HG02943 (cell line): ENCODE measurements at regions not wholly inside any gene's neighbourhood (a gene's known extent, or its start where the extent isn't known, plus 50 kb on each side); places are given as distances from the start of the nearest gene placed in this dataset.

Source experiments
- ATAC-seq: cut with Tn5 transposase; IDR thresholded peaks from one replicate; pipeline ENCODE4 v1.9.1; 2021; ENCODE audit warnings: mild to moderate bottlenecking, low read depth, moderate library complexity; ENCODE audit not compliant: unreplicated experiment

DNA sequence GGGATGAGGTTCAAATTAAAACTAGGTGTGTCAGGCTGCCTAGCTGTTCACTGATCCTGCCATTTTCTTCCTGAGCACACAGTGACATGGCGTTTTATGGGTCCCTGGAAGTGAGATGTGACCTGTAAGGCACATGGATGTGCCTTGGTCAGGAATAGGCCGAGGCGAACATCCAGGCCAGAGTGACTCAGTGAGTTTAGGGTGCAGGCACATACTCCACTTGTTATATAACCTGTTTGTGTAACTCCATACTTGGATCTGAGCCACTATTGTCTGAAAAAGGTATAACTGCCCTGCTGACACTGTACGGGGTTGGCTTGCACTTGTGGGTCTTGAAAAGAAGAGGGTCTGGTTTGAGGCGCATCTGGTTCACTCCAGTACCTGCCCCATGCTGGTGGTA, 150.1 kb upstream of the ADAMTS16 start:
- no peak for ATAC-seq

- no peak for ATAC-seq
Observed at GRCh38 chr5:4990462-4990861, 149.7 kb upstream of the ADAMTS16 start.

DNA sequence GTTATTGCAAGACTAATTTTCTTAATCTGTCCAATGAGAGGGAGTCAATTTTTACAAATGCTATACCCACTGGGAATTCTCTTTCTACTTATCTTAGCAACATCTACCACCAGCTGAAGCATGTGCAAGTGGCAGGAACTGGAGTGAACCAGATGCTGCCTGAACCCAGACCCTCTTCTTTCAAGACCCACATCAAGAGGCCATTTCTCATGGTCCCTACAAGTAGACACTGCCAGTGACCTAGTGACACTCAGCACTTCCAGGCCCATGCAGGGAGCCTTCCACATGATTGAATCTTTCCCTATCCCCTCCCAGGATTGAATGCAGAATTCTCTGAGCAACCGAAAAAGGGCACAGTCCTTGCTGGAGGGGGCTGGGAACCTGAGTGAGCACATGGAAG, 148.2 kb upstream of the ADAMTS16 start:
- no peak for ATAC-seq

DNA sequence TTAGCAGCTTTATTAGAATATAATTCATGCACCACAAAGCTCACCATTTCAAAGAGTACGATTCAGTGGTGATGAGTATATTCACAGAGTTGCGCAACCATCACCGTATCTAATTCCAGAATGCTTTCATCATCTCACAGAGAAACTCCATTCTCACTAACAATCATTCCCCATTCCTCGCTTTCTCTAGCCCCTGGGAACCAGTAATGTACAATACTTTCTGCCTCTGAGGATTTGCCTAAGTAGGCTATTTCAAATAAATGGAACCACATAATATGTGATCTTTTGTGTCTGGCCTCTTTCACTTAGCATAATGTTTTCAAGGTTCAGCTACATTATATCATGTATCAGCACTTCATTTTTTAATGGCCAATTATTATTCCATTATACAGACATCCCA, 145.1 kb upstream of the ADAMTS16 start:
- ATAC-seq: no peak

GRCh38 chr5:5005353-5005752, 134.8 kb upstream of the ADAMTS16 start:
- ATAC-seq: no peak

DNA sequence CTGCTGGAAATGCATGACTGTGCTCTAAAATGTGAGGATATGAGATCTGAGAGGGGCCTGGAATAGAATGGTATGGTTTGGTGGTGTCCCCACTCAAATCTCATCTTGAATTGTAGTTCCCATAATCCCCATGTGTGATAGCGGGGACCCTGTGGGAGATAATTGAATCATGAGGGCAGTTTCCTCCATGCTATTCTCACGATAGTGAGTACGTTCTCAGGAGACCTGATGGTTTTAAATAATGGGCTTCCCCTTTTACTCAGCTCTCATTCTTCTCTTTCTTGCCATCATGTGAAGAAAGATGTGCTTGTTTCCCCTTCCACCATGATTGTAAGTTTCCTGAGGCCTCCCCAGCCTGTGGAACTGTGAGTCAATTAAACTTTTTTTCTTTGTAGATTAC, 133.6 kb upstream of the ADAMTS16 start:
- ATAC-seq: no peak

DNA sequence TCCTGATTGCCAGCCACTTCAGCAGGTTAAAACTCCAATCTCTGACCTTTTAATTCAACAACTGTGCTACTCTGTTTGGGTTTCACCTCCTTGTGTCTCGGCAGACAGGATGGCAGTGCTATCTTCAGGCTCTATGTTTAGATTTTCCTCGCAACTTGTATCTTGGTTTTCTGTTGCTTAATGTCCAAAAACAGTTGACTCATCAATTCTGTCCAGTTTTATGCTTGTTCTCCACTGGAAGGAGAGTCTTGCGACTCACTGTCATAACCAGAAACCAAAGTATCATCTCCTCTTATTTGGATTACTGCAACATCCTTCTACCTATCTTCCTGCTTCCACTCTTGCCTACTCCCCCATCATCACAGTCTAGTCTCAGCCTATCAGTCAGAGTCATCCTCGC, 130.9 kb upstream of the ADAMTS16 start:
- no peak for ATAC-seq

- ATAC-seq: no peak
Observed at GRCh38 chr5:5011151-5011550, 129.0 kb upstream of the ADAMTS16 start.

DNA sequence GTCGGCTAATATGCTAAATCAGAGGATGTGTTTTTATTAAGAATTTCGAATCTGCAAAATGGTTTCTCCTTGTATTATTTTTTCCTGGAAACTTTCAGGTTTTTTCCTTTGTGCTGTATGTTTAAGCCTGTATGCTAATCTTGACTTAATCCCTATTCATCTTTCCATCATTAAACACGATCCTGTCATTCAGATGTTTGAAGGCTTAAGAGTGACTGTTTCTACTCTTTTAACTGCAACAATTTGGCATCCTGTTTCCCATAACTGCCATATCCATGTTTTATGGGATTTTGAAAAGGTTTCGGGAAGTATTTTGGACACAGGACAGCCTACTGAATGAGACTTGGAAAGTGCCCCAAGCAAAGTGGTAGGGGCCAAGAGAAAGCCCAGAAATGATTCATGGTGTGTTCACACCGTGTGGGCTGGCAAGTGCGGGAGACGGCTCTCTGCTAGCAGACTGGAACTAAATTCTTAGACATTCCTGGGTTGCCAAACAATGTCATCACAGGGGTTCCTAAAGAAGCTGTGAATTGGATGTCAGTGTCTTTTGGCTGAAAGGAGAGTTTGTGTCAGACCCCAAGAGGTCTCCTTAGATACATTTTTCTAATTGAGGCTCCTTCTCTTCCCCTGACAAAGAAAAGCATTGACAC, 125.4 kb upstream of the ADAMTS16 start:
- no peak for ATAC-seq

DNA sequence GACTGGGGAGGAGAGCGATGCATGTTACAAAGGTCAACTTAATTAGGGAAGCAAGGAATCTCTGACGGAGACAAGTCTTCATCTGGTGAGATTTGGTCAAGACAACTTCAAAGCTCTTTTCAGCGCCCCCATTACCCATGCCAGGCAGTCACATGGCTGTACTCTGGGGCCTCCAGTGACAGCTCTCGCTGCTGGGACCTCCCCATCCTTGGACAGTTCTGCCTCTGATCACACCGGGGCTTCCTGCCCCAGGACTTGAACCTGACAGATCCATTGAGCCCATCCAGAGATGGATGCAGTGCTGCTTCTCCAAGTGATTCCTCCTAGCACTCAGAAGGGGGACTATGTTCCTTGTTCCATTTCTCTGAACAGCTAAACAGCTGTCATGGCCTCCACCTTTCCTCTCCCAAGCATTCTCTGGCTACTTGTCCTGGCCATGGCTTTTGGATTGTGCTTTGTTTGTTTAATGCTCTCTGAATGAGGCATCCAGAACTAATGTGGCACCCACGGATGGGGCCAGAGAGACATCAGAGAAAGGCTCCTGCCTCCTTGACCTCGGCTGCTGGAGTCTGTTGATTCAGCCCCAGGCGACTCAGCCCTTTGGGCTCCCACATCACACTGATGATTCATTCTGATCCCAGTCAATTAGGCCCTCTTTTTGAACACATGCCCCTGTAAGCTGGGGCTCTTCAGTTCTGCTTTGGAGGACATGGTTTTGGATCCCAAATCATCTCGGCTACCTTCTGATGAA, 122.1 kb upstream of the ADAMTS16 start:
- ATAC-seq: no peak

GRCh38 chr5:5018578-5018970, 121.6 kb upstream of the ADAMTS16 start:
- no peak for ATAC-seq

DNA sequence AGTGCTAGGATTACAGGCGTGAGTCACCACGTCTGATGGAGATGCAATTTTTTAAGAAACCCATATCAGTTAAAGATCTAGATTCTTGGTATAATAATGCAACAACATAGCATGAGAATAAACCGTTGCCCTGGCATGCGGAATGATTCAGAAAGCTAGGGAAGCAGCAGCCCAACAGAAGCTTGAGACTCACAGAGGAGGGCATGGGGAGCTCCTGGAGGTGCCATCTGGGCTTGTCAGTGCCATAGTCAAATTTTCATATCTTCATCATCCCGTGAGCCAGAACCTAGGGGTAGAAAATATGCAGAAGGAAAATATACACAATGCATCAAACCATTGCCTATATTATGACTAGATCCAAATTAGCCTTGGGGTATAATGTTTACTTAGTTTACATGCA, 118.7 kb upstream of the ADAMTS16 start:
- ATAC-seq: no peak

GRCh38 chr5:5025098-5025773, 114.9 kb upstream of the ADAMTS16 start:
- no peak for ATAC-seq

GRCh38 chr5:5025774-5026408, 114.2 kb upstream of the ADAMTS16 start:
- ATAC-seq: no peak

GRCh38 chr5:5026409-5026785, 113.7 kb upstream of the ADAMTS16 start:
- no peak for ATAC-seq

GRCh38 chr5:5031665-5032064, 108.5 kb upstream of the ADAMTS16 start:
- ATAC-seq: no peak

DNA sequence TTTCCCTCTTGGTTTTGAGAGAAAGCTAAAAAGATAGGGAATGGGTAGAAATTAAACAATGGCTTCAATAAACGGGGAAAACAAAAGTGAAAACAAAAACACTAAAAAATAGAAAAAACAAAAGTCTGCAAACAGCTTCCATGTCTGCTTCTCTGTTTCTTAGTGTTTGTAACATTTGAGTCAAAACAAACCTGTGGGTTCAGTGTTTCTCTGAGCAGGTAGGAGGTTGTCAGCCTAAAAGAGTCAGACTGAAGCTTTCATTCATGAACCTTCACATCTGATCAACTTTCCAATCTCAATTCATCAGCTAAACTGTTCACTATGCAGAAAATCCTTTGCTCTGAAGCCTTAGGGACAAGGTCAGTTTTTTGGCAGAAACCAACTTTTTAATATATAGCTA, 102.5 kb upstream of the ADAMTS16 start:
- no peak for ATAC-seq

GRCh38 chr5:5039918-5040317, 100.2 kb upstream of the ADAMTS16 start:
- no peak for ATAC-seq

- ATAC-seq: no peak
Observed at GRCh38 chr5:5040712-5041111, 99.4 kb upstream of the ADAMTS16 start.

DNA sequence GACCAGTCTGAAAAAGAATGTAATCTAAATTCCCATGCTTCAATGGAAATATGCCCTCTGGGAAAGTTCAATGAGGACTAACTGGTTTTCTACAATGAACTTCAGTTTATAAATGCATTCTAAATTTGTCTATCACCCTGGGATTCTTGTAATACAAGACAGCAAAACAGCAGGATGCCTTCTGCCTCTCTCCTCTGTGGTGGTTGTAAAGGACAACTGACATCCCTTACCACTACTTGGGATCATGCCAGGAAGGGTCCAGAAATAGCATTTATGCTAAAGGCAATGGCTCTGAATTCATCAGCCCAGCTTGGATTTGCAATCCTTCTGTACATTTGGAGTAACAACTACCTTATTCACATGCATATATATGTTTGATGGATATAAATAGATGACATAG, 97.3 kb upstream of the ADAMTS16 start:
- ATAC-seq: no peak

DNA sequence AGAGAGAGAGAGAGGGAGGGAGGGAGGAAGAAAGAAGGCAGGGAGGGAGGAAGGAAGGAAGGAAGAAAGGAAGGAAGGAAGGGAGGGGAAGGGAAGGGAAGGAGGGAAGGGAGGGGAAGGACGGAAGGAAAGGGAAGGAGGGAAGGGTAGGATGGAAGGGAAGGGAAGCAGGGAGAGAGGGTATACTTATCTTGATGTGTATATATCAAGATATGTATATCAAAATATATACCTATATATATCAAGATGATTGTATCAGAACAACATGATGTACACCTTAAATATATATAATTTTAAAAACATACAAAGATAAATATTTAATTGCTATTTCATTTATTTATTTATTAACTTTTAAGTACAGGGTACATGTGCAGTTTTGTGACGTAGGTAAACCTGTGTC, 96.8 kb upstream of the ADAMTS16 start:
- ATAC-seq: no peak
